NT2/D1 (cell line): ENCODE measurements at regions not wholly inside any gene's neighbourhood (a gene's known extent, or its start where the extent isn't known, plus 50 kb on each side); places are given as distances from the start of the nearest gene placed in this dataset.

Source experiments
- DNase-seq: peaks from one replicate; pipeline ENCODE4 v3.0.0-alpha.2; 2011; ENCODE audit warnings: low read depth, low spot score
- H3K27me3 ChIP-seq: 2 replicates; pipeline ENCODE4 v1.6.0; 2011; ENCODE audit warnings: mild to moderate bottlenecking; ENCODE audit not compliant: insufficient read length, insufficient read depth
- H3K36me3 ChIP-seq: 2 replicates; pipeline ENCODE4 v1.6.1; 2011; ENCODE audit warnings: mild to moderate bottlenecking, low read length, mixed read lengths; ENCODE audit not compliant: insufficient read depth, insufficient read length
- H3K4me1 ChIP-seq: 2 replicates; pipeline ENCODE4 v1.5.1; 2011; ENCODE audit not compliant: insufficient read depth, insufficient read length
- H3K4me3 ChIP-seq: 2 replicates; pipeline ENCODE4 v1.5.1; 2011; ENCODE audit warnings: low read depth; ENCODE audit not compliant: insufficient read length
- H3K9ac ChIP-seq: 2 replicates; pipeline ENCODE4 v1.6.0; 2011; ENCODE audit warnings: low read depth; ENCODE audit not compliant: insufficient read length
- H3K9me3 ChIP-seq: 2 replicates; pipeline ENCODE4 v1.5.1; 2011; ENCODE audit warnings: mild to moderate bottlenecking, low read length; ENCODE audit not compliant: insufficient read depth
- SUZ12 ChIP-seq: IDR thresholded peaks from 2 replicates; pipeline ENCODE4 v1.6.1; 2011; ENCODE audit not compliant: insufficient read length, insufficient read depth; ENCODE audit errors: extremely low read depth
- YY1 ChIP-seq: IDR thresholded peaks from 2 replicates; pipeline ENCODE4 v1.6.1; 2011; ENCODE audit not compliant: insufficient read length, insufficient read depth
- ZNF274 ChIP-seq: IDR thresholded peaks from 2 replicates; pipeline ENCODE4 v1.6.1; 2011; ENCODE audit warnings: mild to moderate bottlenecking, low read depth, low read length

DNA sequence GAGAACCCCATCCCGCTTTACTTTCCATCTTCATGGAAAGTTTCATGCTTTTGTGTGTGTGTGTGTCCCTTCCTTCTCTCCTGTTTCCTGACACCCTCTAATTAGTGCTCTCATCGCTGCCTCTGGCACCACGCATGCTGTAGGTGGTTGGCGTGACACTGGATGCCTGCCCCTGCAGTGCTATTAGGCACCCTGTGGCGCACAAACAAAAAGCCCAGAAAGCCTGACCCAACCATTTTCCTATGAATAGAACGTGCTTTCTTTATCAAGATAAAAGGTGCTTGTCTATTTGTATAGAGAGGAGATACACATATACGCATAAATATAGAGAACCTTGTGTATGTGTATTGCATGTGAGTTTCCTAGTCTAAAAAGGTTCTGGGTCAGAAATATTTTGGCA is 120.8 kb upstream of the CDCA7L start:
- TF ChIP-seq ZNF274 = no peak
- TF ChIP-seq YY1 = no peak
- no peak for TF ChIP-seq SUZ12
- Histone ChIP-seq H3K36me3 (no peaks in the 10 kb centered on the region), H3K27me3 (no peaks in the 10 kb centered on the region), H3K9me3 (no peaks in the 10 kb centered on the region), H3K4me1 (no peaks in the 10 kb centered on the region), H3K4me3 (no peak overlapping the region), H3K9ac (no peak overlapping the region)
- no peak for DNase-seq

DNA sequence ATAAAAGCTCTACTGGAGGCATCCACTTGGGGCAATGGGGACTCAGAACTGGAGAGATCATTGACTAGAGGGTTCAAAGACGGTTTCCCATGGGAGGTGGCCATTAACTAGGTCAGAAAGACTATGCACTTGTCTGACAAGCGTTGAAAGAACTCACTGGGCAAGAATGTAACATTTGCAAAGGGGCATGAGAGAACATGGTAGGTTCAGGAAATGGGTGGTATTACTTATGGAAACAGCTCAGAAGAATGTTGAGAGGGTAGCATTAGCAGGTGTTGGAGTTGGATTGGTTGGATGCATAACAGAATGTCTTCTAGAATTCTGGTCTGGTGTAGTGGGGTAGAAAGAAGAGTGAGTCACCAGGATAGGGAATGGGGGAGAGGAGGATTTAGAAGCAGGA is 119.1 kb upstream of the CDCA7L start:
- Histone ChIP-seq H3K9ac (no peak overlapping the region), H3K4me3 (no peak overlapping the region), H3K4me1 (no peaks in the 10 kb centered on the region), H3K27me3 (no peaks in the 10 kb centered on the region), H3K9me3 (no peaks in the 10 kb centered on the region), H3K36me3 (no peaks in the 10 kb centered on the region)
- DNase-seq = no peak
- no peak for TF ChIP-seq YY1
- no peak for TF ChIP-seq ZNF274
- TF ChIP-seq SUZ12 = no peak

DNA sequence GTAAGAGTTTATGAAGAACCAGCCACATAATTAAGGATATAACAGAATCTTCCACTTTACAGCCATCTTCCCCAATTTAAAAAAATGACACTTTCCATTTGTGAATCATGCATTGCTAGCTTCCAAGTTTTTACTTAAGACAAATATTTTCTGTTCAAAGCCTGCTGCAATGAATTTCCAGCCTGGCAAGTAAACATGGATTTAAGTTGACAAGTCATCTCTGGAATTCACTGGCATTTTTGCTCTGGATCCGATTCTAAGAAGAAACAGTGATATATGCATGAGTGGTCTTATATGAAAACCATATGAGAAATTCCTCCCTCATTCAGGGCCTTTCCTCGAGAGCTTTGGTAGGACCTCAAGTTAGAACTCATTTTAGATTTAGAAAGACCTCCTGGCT is 116.1 kb upstream of the CDCA7L start:
- TF ChIP-seq SUZ12 (no peak), YY1 (no peak), ZNF274 (no peak)
- Histone ChIP-seq H3K4me1 (no peaks in the 10 kb centered on the region), H3K9me3 (no peaks in the 10 kb centered on the region)

DNA sequence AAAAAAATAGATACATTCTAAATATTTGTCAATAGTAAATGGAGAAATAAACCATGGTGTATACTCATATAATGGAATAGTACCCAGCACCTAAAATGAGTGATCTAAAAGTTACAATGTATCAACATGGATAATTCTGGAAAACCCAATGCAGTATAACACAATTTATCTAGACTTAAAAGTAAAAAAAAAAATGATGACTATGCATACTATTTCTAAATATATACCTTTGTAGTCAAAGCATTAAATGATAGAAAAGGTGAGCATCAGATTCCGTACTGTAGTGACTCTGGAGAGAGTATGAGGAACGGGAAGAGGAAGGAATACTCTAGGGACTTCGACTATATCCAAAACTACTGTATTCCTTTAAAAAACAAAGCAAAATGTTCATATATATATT is 115.2 kb upstream of the CDCA7L start:
- TF ChIP-seq SUZ12 = no peak
- TF ChIP-seq YY1 = no peak
- no peak for TF ChIP-seq ZNF274
- Histone ChIP-seq H3K9ac (no peak overlapping the region), H3K9me3 (no peaks in the 10 kb centered on the region), H3K4me3 (no peak overlapping the region), H3K27me3 (no peaks in the 10 kb centered on the region), H3K4me1 (no peaks in the 10 kb centered on the region), H3K36me3 (no peaks in the 10 kb centered on the region)
- no peak for DNase-seq

More for the DNA sequence above, 116.1 kb upstream of the CDCA7L start:
- no peaks in the 10 kb centered on the region for H3K27me3 ChIP-seq
- no peaks in the 10 kb centered on the region for H3K36me3 ChIP-seq
- no peak for DNase-seq
- H3K4me3 ChIP-seq = no peak overlapping the region
- no peak overlapping the region for H3K9ac ChIP-seq

DNA sequence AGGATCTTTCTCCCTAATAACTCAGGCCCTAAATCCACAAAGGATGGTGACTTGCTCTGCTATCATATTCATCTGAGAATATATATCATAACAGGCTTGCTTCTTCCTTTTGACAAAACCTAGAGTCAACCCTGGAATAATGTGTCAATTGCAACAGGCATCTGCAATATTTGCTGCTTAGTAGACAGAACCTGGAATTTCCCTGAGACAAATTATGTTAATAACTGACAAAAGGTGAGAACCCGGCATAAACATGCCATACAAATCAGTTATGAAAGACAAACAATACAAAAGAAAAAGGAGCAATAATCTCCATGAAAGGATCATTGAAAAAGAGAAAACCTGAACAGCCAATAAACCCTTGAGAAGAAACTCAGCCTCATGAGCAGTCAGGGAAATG is 114.5 kb upstream of the CDCA7L start:
- H3K36me3 ChIP-seq = no peaks in the 10 kb centered on the region
- no peak overlapping the region for H3K4me3 ChIP-seq
- H3K9ac ChIP-seq = no peak overlapping the region
- no peaks in the 10 kb centered on the region for H3K27me3 ChIP-seq
- H3K4me1 ChIP-seq = no peaks in the 10 kb centered on the region
- no peak for TF ChIP-seq ZNF274
- TF ChIP-seq SUZ12 = no peak
- no peak for TF ChIP-seq YY1
- no peak for DNase-seq
- H3K9me3 ChIP-seq = no peaks in the 10 kb centered on the region

DNA sequence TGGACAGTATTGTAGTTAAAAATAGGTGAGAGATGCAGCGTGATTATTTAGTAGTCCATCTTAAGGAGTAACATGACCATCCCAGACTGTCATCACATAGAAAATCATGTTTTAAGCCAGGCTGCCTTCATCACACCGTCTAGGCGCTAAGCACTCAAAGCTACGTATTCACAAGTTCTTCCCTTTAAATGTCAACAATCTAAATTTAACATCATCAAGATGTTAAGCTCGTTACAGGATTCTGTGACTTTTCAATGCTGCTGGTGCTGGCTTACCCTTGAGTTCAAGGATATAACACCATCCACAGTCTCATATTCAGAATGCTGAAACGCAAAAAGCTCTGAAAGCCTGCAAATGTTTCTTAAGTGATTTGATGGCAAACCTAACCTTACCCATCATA is 109.5 kb upstream of the CDCA7L start:
- Histone ChIP-seq H3K27me3 (no peaks in the 10 kb centered on the region), H3K4me3 (no peak overlapping the region), H3K9ac (no peak overlapping the region), H3K36me3 (no peaks in the 10 kb centered on the region), H3K4me1 (no peaks in the 10 kb centered on the region), H3K9me3 (no peaks in the 10 kb centered on the region)
- TF ChIP-seq YY1 (no peak), ZNF274 (no peak), SUZ12 (no peak)
- no peak for DNase-seq

DNA sequence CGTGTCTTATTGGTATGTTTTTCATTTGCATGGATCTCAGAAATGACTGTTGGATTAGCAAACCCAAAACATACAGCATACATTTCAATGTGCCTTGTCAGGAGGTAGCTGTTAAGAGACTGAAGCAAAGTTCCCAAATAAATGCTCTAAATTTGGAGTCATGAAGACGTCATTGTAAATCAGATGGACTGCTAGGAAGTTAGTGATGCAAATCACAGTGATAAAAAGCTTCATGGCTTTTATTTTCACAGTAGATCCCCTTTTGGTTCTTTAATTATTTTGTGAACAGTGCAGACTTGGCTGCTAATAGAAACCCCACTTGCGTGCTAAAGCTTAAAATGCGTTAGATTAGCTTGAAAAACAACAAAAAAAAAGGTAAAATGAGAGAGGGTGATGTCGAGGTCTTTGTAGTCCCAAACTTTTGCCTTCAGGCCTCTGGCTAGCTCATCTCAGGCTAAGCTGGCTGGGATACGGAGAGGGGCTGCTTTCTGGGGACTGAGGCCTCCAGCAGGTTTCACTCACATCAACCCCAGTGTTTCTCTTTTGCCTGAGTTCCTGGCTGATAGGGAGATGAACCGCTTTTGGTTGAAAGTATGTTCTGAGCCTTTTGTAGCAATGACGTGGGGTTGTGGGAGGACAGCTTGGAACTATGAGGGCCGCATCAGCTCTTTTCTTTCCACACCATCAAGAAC is 107.1 kb upstream of the CDCA7L start:
- H3K9me3 ChIP-seq = no peaks in the 10 kb centered on the region
- DNase-seq = no peak
- no peak overlapping the region for H3K4me3 ChIP-seq
- no peak overlapping the region for H3K9ac ChIP-seq
- H3K36me3 ChIP-seq = no peaks in the 10 kb centered on the region
- no peaks in the 10 kb centered on the region for H3K4me1 ChIP-seq
- no peaks in the 10 kb centered on the region for H3K27me3 ChIP-seq
- TF ChIP-seq ZNF274 (no peak), SUZ12 (no peak), YY1 (no peak)

DNA sequence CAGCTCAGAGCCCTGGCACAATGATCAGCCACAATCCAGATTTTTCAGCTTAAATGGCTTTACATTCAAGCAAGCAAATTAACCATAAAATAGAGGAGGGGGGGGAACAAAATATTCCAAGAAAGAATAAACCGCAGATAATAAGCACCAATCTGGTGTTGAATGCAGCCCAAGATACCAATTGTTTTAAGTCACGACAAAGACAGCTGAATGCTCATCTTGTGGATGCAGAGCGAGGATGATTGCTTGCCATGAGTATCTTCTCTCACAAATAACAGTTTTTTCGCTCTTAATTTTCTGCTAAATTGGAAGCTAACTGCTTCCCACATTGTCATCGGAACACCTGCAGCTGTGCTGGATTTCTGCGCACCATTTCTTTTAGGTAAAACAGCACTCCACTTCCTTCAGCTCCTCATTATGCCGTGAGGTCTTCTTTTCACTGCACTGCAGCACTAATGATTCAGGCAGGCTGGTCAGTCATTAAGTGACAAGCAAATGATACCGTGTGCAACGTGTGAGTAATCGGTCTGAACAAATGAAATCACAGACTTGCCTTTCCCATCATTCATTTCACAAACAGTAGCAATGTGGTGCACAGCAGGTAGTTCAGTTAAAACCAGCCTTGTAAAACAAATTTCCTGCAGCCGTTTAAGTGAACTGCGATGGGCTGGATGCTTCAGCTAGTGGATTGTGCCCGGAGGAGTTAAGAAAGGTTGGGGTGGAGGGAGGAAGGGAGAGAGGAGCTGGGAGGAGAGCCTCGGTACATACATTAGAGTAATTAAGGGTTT is 106.4 kb upstream of the CDCA7L start:
- H3K9me3 ChIP-seq = no peaks in the 10 kb centered on the region
- no peaks in the 10 kb centered on the region for H3K4me1 ChIP-seq
- TF ChIP-seq ZNF274 = no peak
- TF ChIP-seq SUZ12 = no peak
- no peak for TF ChIP-seq YY1
- no peak overlapping the region for H3K4me3 ChIP-seq
- DNase-seq = no peak
- no peaks in the 10 kb centered on the region for H3K36me3 ChIP-seq
- H3K27me3 ChIP-seq = no peaks in the 10 kb centered on the region
- no peak overlapping the region for H3K9ac ChIP-seq
